MM.1S (cell line): ENCODE measurements at regions not wholly inside any gene's neighbourhood (a gene's known extent, or its start where the extent isn't known, plus 50 kb on each side); places are given as distances from the start of the nearest gene placed in this dataset.
A peak's percentile ranks its signal among the peaks of the same experiment; 100 is the strongest.

Experiments used
- CTCF ChIP-seq: fragments of 300-600 bp; sonication (generic); IDR thresholded peaks from 2 replicates; pipeline ENCODE4 v1.5.1; 2016; ENCODE audit warnings: antibody characterized with exemption, low read length, mixed read lengths
- EZH2phosphoT487 ChIP-seq: fragments of 300-600 bp; sonication (generic); IDR thresholded peaks from 2 replicates; pipeline ENCODE4 v1.6.1; 2018; ENCODE audit warnings: antibody characterized with exemption, low read length

- TF ChIP-seq EZH2phosphoT487 = no peak
- peak; percentile 88 for TF ChIP-seq CTCF
Measured at GRCh38 chr5:152560512-152561137, 155.5 kb upstream of the NMUR2 start.
